HEK293 (cell line): ENCODE measurements at regions not wholly inside any gene's neighbourhood (a gene's known extent, or its start where the extent isn't known, plus 50 kb on each side); places are given as distances from the start of the nearest gene placed in this dataset.

Experiments used
- CTCF ChIA-PET: fragments of 350-600 bp; formaldehyde crosslinking; extraction: SDS; loops from one replicate; lab custom pipeline; 2021; ENCODE audit warnings: antibody characterized with exemption; lab: Yijun Ruan, JAX
- POLR2A ChIA-PET: fragments of 300-600 bp; formaldehyde crosslinking; extraction: SDS; loops from one replicate; lab custom pipeline; 2020; ENCODE audit warnings: antibody characterized with exemption, inconsistent platforms; lab: Yijun Ruan, JAX
- H3K27ac ChIP-seq: fragments of 200-500 bp; sonication (Bioruptor generic); 2 replicates; pipeline ENCODE4 v1.5.1; 2014; ENCODE audit warnings: low read depth, low read length, control low read depth, inconsistent platforms; ENCODE audit errors: extremely low read depth
- H3K36me3 ChIP-seq, 2 experiments: fragments of 200-500 bp in 1 of 2; sonication (Bioruptor generic) in 1 of 2; 1 replicate in 1 of 2; 2 replicates in 1 of 2; pipeline ENCODE4 v1.5.1; 2014 to 2017; ENCODE audit warnings: inconsistent platforms in 2 of 2, low read length in 2 of 2; ENCODE audit not compliant: control insufficient read depth in 2 of 2, insufficient read depth in 1 of 2
- H3K4me1 ChIP-seq: fragments of 200-500 bp; sonication (Bioruptor generic); 2 replicates; pipeline ENCODE4 v1.5.1; 2014; ENCODE audit warnings: mild to moderate bottlenecking, low read length, inconsistent platforms; ENCODE audit not compliant: control insufficient read depth, insufficient read depth
- H3K4me3 ChIP-seq: 2 replicates; pipeline ENCODE4 v1.5.1; 2011; ENCODE audit warnings: low read depth, mild to moderate bottlenecking, control low read depth, low read length, moderate library complexity
- H3K9me3 ChIP-seq: fragments of 200-500 bp; sonication (Bioruptor generic); 2 replicates; pipeline ENCODE4 v1.5.1; 2014; ENCODE audit warnings: low read depth, low read length, inconsistent platforms; ENCODE audit not compliant: control insufficient read depth, insufficient read depth
- GLI4 ChIP-seq: fragments of 450-650 bp; formaldehyde crosslinking; IDR thresholded peaks from 2 replicates; pipeline ENCODE4 v1.5.1; 2016; ENCODE audit warnings: missing biosample characterization, missing genetic modification characterization
- IKZF3 ChIP-seq: fragments of 450-650 bp; IDR thresholded peaks from 2 replicates; pipeline ENCODE4 v1.5.0; 2018; ENCODE audit warnings: missing biosample characterization, mild to moderate bottlenecking, missing genetic modification characterization, moderate library complexity
- KLF10 ChIP-seq: fragments of 450-650 bp; IDR thresholded peaks from 2 replicates; pipeline ENCODE4 v1.5.1; 2018; ENCODE audit warnings: missing biosample characterization, mild to moderate bottlenecking, missing genetic modification characterization
- OSR2 ChIP-seq: fragments of 450-650 bp; formaldehyde crosslinking; IDR thresholded peaks from 2 replicates; pipeline ENCODE4 v1.5.1; 2016; ENCODE audit warnings: missing biosample characterization, missing genetic modification characterization
- REST ChIP-seq: fragments of 450-650 bp; formaldehyde crosslinking; IDR thresholded peaks from 2 replicates; pipeline ENCODE4 v1.5.1; 2016; ENCODE audit warnings: missing biosample characterization, missing genetic modification characterization
- SCRT1 ChIP-seq: fragments of 450-650 bp; formaldehyde crosslinking; IDR thresholded peaks from 2 replicates; pipeline ENCODE4 v1.5.1; 2016; ENCODE audit warnings: missing biosample characterization, missing genetic modification characterization, borderline replicate concordance
- SP2 ChIP-seq: fragments of 450-650 bp; formaldehyde crosslinking; IDR thresholded peaks from 2 replicates; pipeline ENCODE4 v1.5.1; 2016; ENCODE audit warnings: missing biosample characterization, missing genetic modification characterization
- SP3 ChIP-seq: fragments of 450-650 bp; formaldehyde crosslinking; IDR thresholded peaks from 2 replicates; pipeline ENCODE4 v1.5.1; 2016; ENCODE audit warnings: missing biosample characterization, missing genetic modification characterization
- SP7 ChIP-seq: fragments of 450-650 bp; formaldehyde crosslinking; IDR thresholded peaks from 2 replicates; pipeline ENCODE4 v1.5.1; 2016; ENCODE audit warnings: missing biosample characterization, missing genetic modification characterization
- TRIM28 ChIP-seq: IDR thresholded peaks from 2 replicates; pipeline ENCODE4 v1.6.1; 2011; ENCODE audit warnings: low read length, control low read depth, borderline replicate concordance
- WT1 ChIP-seq: fragments of 450-650 bp; formaldehyde crosslinking; IDR thresholded peaks from 2 replicates; pipeline ENCODE4 v1.5.1; 2016; ENCODE audit warnings: missing biosample characterization, missing genetic modification characterization
- ZBTB17 ChIP-seq: fragments of 450-650 bp; formaldehyde crosslinking; IDR thresholded peaks from 2 replicates; pipeline ENCODE4 v1.5.1; 2016; ENCODE audit warnings: missing biosample characterization, missing genetic modification characterization
- ZBTB7A ChIP-seq: fragments of 450-650 bp; formaldehyde crosslinking; IDR thresholded peaks from 2 replicates; pipeline ENCODE4 v1.5.1; 2016; ENCODE audit warnings: low read depth, missing biosample characterization, missing genetic modification characterization
- ZBTB8A ChIP-seq: fragments of 450-650 bp; formaldehyde crosslinking; IDR thresholded peaks from 2 replicates; pipeline ENCODE4 v1.5.1; 2016; ENCODE audit warnings: missing biosample characterization, missing genetic modification characterization
- ZNF18 ChIP-seq: fragments of 450-650 bp; formaldehyde crosslinking; IDR thresholded peaks from 2 replicates; pipeline ENCODE4 v1.5.1; 2016; ENCODE audit warnings: missing biosample characterization, missing genetic modification characterization
- ZNF184 ChIP-seq: fragments of 450-650 bp; IDR thresholded peaks from 2 replicates; pipeline ENCODE4 v1.5.1; 2018; ENCODE audit warnings: missing biosample characterization, mild to moderate bottlenecking, missing genetic modification characterization
- ZNF211 ChIP-seq: fragments of 450-650 bp; formaldehyde crosslinking; IDR thresholded peaks from 2 replicates; pipeline ENCODE4 v1.5.1; 2016; ENCODE audit warnings: low read depth, missing biosample characterization, missing genetic modification characterization
- ZNF24 ChIP-seq: fragments of 450-650 bp; formaldehyde crosslinking; IDR thresholded peaks from 2 replicates; pipeline ENCODE4 v1.5.1; 2016; ENCODE audit warnings: missing biosample characterization, missing genetic modification characterization
- ZNF341 ChIP-seq: fragments of 450-650 bp; formaldehyde crosslinking; IDR thresholded peaks from 2 replicates; pipeline ENCODE4; 2016; ENCODE audit warnings: low read depth, missing biosample characterization, missing genetic modification characterization
- ZNF350 ChIP-seq: fragments of 450-650 bp; formaldehyde crosslinking; IDR thresholded peaks from 2 replicates; pipeline ENCODE4 v1.5.0; 2017; ENCODE audit warnings: missing biosample characterization, mild to moderate bottlenecking, missing genetic modification characterization
- ZNF423 ChIP-seq: fragments of 450-650 bp; formaldehyde crosslinking; IDR thresholded peaks from 2 replicates; pipeline ENCODE4 v1.5.1; 2016; ENCODE audit warnings: missing biosample characterization, missing genetic modification characterization
- ZNF433 ChIP-seq: fragments of 450-650 bp; formaldehyde crosslinking; IDR thresholded peaks from 2 replicates; pipeline ENCODE4 v1.5.1; 2016; ENCODE audit warnings: missing biosample characterization, missing genetic modification characterization, low read depth
- ZNF561 ChIP-seq: fragments of 450-650 bp; IDR thresholded peaks from 2 replicates; pipeline ENCODE4 v1.5.1; 2018; ENCODE audit warnings: missing biosample characterization, missing genetic modification characterization, borderline replicate concordance
- ZNF600 ChIP-seq: fragments of 450-650 bp; formaldehyde crosslinking; IDR thresholded peaks from 2 replicates; pipeline ENCODE4 v1.5.1; 2016; ENCODE audit warnings: missing biosample characterization, missing genetic modification characterization
- ZNF639 ChIP-seq: fragments of 450-650 bp; formaldehyde crosslinking; IDR thresholded peaks from 2 replicates; pipeline ENCODE4 v1.5.1; 2016; ENCODE audit warnings: missing biosample characterization, missing genetic modification characterization
- ZSCAN16 ChIP-seq: fragments of 450-650 bp; formaldehyde crosslinking; IDR thresholded peaks from 2 replicates; pipeline ENCODE4 v1.5.1; 2016; ENCODE audit warnings: missing biosample characterization, missing genetic modification characterization
- ZSCAN30 ChIP-seq: fragments of 450-650 bp; IDR thresholded peaks from 2 replicates; pipeline ENCODE4 v1.5.1; 2018; ENCODE audit warnings: missing biosample characterization, mild to moderate bottlenecking, missing genetic modification characterization, moderate library complexity
- TF ChIP-seq, protein P1 (sequence below): fragments of 450-650 bp; formaldehyde crosslinking; IDR thresholded peaks from 2 replicates; pipeline ENCODE4 v1.5.1; 2016; ENCODE audit warnings: missing biosample characterization, missing genetic modification characterization
- TF ChIP-seq, protein P2 (sequence below): fragments of 450-650 bp; IDR thresholded peaks from 2 replicates; pipeline ENCODE4 v1.5.1; 2018; ENCODE audit warnings: missing biosample characterization, mild to moderate bottlenecking, missing genetic modification characterization
- TF ChIP-seq, protein P3 (sequence below): fragments of 450-650 bp; formaldehyde crosslinking; IDR thresholded peaks from 2 replicates; pipeline ENCODE4 v1.5.1; 2017; ENCODE audit warnings: missing biosample characterization, missing genetic modification characterization

DNA sequence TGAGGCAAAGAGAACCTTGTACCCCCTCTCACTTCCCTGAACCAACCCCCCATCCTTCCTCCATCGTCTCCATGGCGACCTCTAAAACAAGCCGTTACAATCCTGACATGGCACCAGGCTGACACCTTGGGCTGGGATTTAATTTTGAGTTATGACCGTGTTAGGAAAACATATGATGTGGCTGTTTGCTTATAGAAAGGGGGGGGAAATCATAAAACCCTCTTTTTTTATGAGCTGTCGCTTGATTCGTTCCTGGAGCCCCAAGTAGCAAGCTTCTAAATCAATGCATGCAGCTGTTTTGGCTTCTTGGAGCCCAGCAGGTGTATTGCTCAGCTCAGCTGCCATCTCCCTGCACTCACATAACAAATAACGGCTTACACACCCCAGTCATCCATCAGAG lies 301.2 kb upstream of the SPAG17 start (continued):
- peak; percentile 54; the same call in 1 of the 2 replicates for TF ChIP-seq ZNF18 (tag by site-specific recombination)
- peak; percentile 95 for TF ChIP-seq OSR2 (tag by site-specific recombination)
- no peak; the same call in 1 of the 2 replicates for TF ChIP-seq ZNF561 (tag by site-specific recombination)
- TF ChIP-seq GLI4 (tag by site-specific recombination), result no peak
- peak; percentile 16; the same call in 1 of the 2 replicates for TF ChIP-seq SCRT1 (tag by site-specific recombination)
- peak; percentile 29; the same call in 1 of the 2 replicates for TF ChIP-seq ZSCAN16 (tag by site-specific recombination)
- TF ChIP-seq, protein P1, sequence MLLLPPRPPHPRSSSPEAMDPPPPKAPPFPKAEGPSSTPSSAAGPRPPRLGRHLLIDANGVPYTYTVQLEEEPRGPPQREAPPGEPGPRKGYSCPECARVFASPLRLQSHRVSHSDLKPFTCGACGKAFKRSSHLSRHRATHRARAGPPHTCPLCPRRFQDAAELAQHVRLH, result peak; percentile 61; the same call in 1 of the 2 replicates
- TF ChIP-seq ZNF433 (tag by site-specific recombination), result no peak
- peak; percentile 29; the same call in 1 of the 2 replicates for TF ChIP-seq KLF10 (tag by site-specific recombination)
- peak; percentile 25; the same call in 1 of the 2 replicates for TF ChIP-seq ZNF423 (tag by site-specific recombination)
- no peak for TF ChIP-seq SP3 (tag by site-specific recombination)
- TF ChIP-seq ZNF24, result no peak
- TF ChIP-seq ZNF341, result peak; percentile 20; the same call in 1 of the 2 replicates
- TF ChIP-seq ZBTB7A (tag by site-specific recombination), result no peak
- peak; percentile 45; the same call in 1 of the 2 replicates for TF ChIP-seq WT1 (tag by site-specific recombination)
- TF ChIP-seq ZNF600 (tag by site-specific recombination), result no peak

- H3K4me3 ChIP-seq, result no peak overlapping the region
- ChIA-PET POLR2A (no interaction called here), CTCF (no interaction called here)
- no peaks in the 10 kb centered on the region for H3K9me3 ChIP-seq
- peak overlapping the region; percentile 37; the same call in 1 of the 2 replicates for H3K27ac ChIP-seq
- no peaks in the 10 kb centered on the region for H3K36me3 ChIP-seq
- H3K4me1 ChIP-seq, result peaks cover 33% of the 10 kb centered on the region
- TF ChIP-seq ZNF184 (tag by site-specific recombination), result peak; percentile 55; the same call in 1 of the 2 replicates
- TF ChIP-seq, protein P2, sequence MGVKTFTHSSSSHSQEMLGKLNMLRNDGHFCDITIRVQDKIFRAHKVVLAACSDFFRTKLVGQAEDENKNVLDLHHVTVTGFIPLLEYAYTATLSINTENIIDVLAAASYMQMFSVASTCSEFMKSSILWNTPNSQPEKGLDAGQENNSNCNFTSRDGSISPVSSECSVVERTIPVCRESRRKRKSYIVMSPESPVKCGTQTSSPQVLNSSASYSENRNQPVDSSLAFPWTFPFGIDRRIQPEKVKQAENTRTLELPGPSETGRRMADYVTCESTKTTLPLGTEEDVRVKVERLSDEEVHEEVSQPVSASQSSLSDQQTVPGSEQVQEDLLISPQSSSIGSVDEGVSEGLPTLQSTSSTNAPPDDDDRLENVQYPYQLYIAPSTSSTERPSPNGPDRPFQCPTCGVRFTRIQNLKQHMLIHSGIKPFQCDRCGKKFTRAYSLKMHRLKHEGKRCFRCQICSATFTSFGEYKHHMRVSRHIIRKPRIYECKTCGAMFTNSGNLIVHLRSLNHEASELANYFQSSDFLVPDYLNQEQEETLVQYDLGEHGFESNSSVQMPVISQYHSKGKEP (tag by site-specific recombination), result peak; percentile 63; the same call in 1 of the 2 replicates
- 0 out of 2 replicates have a peak, but pooled peaks have one; percentile 16 for TF ChIP-seq ZSCAN30 (tag by site-specific recombination)
- TF ChIP-seq ZNF350, result peak; percentile 77
- TF ChIP-seq ZBTB8A (tag by site-specific recombination), result no peak
- TF ChIP-seq SP7, result no peak
- TF ChIP-seq TRIM28, result 0 out of 2 replicates have a peak, but pooled peaks have one; percentile 19
- TF ChIP-seq IKZF3 (tag by site-specific recombination), result peak; percentile 5; the same call in 1 of the 2 replicates
- no peak for TF ChIP-seq ZNF211 (tag by site-specific recombination)
- TF ChIP-seq, protein P3, sequence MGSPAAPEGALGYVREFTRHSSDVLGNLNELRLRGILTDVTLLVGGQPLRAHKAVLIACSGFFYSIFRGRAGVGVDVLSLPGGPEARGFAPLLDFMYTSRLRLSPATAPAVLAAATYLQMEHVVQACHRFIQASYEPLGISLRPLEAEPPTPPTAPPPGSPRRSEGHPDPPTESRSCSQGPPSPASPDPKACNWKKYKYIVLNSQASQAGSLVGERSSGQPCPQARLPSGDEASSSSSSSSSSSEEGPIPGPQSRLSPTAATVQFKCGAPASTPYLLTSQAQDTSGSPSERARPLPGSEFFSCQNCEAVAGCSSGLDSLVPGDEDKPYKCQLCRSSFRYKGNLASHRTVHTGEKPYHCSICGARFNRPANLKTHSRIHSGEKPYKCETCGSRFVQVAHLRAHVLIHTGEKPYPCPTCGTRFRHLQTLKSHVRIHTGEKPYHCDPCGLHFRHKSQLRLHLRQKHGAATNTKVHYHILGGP (tag by site-specific recombination), result peak; percentile 82
- TF ChIP-seq ZBTB17, result no peak
- no peak for TF ChIP-seq REST (tag by site-specific recombination)
- no peak for TF ChIP-seq ZNF639 (tag by site-specific recombination)
- TF ChIP-seq SP2 (tag by site-specific recombination), result no peak
Observed at GRCh38 chr1:118485757-118486156, 300.7 kb upstream of the SPAG17 start.
